AG04450 (cell line): ENCODE measurements at regions not wholly inside any gene's neighbourhood (a gene's known extent, or its start where the extent isn't known, plus 50 kb on each side); places are given as distances from the start of the nearest gene placed in this dataset.

Source experiments
- CTCF ChIA-PET: fragments of 300-600, 350-600 bp; formaldehyde crosslinking; extraction: SDS; loops from one replicate; lab custom pipeline; 2022; ENCODE audit warnings: antibody characterized with exemption, inconsistent platforms; lab: Charles Lee
- POLR2A ChIA-PET: fragments of 350-600 bp; formaldehyde crosslinking; extraction: SDS; loops from one replicate; lab custom pipeline; 2021; ENCODE audit warnings: antibody characterized with exemption, inconsistent platforms; lab: Yijun Ruan, JAX
- DNase-seq: peaks from one replicate; pipeline ENCODE4 v3.0.0-alpha.2; 2011; ENCODE audit warnings: low read depth, low spot score
- H3K27ac ChIP-seq: one replicate; pipeline ENCODE4 v1.5.1; 2012; ENCODE audit warnings: low read depth, low read length, control low read depth
- H3K27me3 ChIP-seq: one replicate; pipeline ENCODE4 v1.6.0; 2012; ENCODE audit warnings: low read length; ENCODE audit not compliant: control insufficient read depth, insufficient read depth
- H3K4me3 ChIP-seq: 2 replicates; pipeline ENCODE4 v1.5.1; 2011; ENCODE audit warnings: mild to moderate bottlenecking, low read depth, low read length, control low read depth
- H3K9me3 ChIP-seq: 2 replicates; pipeline ENCODE4 v1.5.1; 2012; ENCODE audit warnings: low read length; ENCODE audit not compliant: control insufficient read depth, insufficient read depth
- TF ChIP-seq, protein P1 (sequence below): IDR thresholded peaks from 2 replicates; pipeline ENCODE4 v1.5.1; 2011; ENCODE audit warnings: low read depth, low read length, control low read depth, inconsistent platforms

DNA sequence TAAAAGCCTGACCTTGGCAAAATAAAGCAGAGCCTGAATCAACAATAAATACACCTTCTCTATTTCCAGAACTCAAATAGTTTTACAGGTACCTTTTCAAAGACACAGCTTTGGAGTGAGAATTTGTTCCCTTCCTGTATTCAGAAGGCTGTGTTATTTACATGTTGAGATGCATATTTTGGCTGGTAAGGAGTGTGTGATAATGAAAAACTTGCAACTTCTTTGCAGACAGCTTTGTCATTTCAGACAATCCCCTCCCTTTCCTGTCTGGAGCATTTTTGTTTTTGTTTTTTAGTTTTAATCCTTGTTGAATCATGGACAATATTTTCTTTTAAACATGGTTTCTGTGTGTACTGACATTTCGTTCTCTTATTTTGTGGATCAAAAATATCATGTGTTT is 493.8 kb downstream of the FAT4 start:
- TF ChIP-seq, protein P1, sequence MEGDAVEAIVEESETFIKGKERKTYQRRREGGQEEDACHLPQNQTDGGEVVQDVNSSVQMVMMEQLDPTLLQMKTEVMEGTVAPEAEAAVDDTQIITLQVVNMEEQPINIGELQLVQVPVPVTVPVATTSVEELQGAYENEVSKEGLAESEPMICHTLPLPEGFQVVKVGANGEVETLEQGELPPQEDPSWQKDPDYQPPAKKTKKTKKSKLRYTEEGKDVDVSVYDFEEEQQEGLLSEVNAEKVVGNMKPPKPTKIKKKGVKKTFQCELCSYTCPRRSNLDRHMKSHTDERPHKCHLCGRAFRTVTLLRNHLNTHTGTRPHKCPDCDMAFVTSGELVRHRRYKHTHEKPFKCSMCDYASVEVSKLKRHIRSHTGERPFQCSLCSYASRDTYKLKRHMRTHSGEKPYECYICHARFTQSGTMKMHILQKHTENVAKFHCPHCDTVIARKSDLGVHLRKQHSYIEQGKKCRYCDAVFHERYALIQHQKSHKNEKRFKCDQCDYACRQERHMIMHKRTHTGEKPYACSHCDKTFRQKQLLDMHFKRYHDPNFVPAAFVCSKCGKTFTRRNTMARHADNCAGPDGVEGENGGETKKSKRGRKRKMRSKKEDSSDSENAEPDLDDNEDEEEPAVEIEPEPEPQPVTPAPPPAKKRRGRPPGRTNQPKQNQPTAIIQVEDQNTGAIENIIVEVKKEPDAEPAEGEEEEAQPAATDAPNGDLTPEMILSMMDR: no peak
- CTCF ChIA-PET: no interaction called here
- POLR2A ChIA-PET: no interaction called here

DNA sequence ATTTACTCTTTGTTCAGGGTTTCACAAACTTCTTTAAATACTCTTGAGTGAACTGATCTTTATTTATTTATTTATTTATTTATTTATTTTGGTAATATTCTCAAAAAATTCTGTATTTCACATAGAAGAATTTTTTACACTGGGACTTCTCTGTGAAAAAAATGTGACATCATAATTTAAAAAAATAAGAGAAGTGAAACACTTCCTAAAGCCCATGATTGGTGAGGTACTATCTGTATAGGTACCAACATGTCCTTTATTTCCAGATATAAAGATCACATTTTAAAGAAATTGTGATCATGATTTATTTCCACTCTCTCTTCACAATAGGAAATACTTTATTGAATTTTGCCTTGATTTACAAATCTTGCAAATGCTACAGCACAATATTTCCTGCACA is 497.1 kb downstream of the FAT4 start:
- ChIA-PET CTCF (no interaction called here), POLR2A (no interaction called here)
- no peak for DNase-seq
- Histone ChIP-seq H3K4me3 (no peak overlapping the region), H3K27me3 (no peaks in the 10 kb centered on the region), H3K27ac (no peak overlapping the region), H3K9me3 (no peaks in the 10 kb centered on the region)
- TF ChIP-seq, protein P1: no peak

More for the DNA sequence above, 493.8 kb downstream of the FAT4 start:
- no peak overlapping the region for H3K27ac ChIP-seq
- no peak for DNase-seq
- H3K9me3 ChIP-seq: no peaks in the 10 kb centered on the region
- H3K27me3 ChIP-seq: no peaks in the 10 kb centered on the region
- H3K4me3 ChIP-seq: no peak overlapping the region

DNA sequence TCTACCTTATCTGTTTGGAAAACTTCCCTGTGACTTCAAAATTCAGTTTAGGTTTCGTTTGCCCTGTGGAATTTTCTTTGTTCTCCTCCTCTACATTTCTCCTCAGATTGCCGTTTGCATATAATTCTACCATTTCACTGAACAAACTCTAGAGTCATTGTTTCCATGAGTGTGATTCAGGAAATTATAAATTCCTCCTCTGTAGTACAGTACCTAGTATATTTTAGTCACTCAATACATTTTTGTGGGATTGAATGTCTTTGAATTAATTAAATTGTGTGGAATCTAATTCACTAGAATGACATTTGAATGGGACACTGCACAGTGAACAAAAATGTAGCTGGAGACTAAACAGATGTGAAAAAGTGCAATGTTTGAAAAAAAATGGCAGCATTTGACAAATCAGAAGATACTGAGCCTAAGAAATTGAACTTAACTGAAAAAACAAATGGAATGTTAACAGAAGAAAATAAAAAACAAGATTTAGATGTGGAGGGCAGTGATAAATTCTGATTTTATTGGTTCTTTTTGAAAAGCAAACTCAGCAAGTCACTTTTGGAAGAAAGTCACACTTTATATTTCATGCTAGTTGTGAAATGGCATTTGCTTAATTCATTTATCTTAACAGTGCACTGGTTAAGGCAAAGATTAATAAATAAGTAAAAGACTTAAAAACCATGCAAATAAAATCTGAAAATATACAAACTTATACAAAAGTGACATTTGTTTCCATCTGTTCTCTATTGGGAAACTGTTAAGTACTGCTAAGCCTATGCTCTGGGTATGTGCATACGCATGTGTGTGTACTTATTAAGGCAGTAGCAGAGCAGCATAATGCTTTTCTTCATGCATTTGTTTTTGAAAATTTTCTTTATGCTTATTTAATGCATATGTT is 512.3 kb downstream of the FAT4 start:
- no peaks in the 10 kb centered on the region for H3K9me3 ChIP-seq
- CTCF ChIA-PET: no interaction called here
- no peak overlapping the region for H3K4me3 ChIP-seq
- POLR2A ChIA-PET: interaction anchor here (0.6 kb wide), 1 partner anchor 496 kb away, joined by 4 read pairs; no protein-coding TSS in a partner anchor
- DNase-seq: no peak
- TF ChIP-seq, protein P1: no peak
- H3K27me3 ChIP-seq: no peaks in the 10 kb centered on the region
- H3K27ac ChIP-seq: no peak overlapping the region

DNA sequence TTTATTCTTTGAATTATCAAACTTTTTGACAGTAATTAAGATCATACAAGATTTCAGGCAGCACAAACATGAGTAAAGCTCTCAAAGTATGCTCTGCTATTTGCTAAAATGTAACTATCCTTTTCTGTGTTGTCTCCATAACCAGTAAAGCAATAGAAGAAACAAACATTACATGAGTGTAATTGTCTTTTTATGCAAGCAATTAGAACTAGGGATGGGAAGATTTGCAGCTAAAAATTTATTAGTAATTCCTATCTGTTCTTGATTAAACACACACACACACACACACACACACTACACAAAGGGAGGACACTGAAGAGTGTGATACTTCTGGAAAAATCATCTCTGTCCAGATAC is 512.9 kb downstream of the FAT4 start:
- POLR2A ChIA-PET: interaction anchor here (0.6 kb wide), 1 partner anchor 497 kb away, joined by 4 read pairs; no protein-coding TSS in a partner anchor
- Histone ChIP-seq H3K27me3 (no peaks in the 10 kb centered on the region), H3K27ac (no peak overlapping the region), H3K4me3 (no peak overlapping the region), H3K9me3 (no peaks in the 10 kb centered on the region)
- DNase-seq: no peak
- CTCF ChIA-PET: no interaction called here
- TF ChIP-seq, protein P1: no peak

DNA sequence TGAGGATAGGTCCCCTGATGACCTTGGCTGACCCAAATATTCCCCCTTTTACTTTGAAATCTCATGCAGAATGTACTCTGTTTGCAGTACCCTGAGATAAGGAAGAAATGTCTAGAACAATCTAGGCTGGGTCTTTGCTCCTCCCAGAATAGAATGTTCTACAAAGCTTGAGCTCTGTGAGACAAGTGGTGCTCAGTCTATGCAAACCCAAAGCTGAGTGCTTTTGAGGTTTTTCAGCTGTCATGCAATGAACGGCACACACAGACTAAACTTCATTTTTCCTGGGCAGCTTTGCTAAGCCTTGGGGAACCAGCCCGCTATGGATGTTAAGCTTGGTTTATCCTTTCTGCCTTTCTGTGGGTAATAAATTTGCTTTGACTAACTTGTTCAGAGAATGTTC is 513.6 kb downstream of the FAT4 start:
- TF ChIP-seq, protein P1: no peak
- H3K27ac ChIP-seq: no peak overlapping the region
- POLR2A ChIA-PET: no interaction called here
- no peaks in the 10 kb centered on the region for H3K9me3 ChIP-seq
- DNase-seq: no peak
- no peak overlapping the region for H3K4me3 ChIP-seq
- CTCF ChIA-PET: no interaction called here
- H3K27me3 ChIP-seq: no peaks in the 10 kb centered on the region
